ENCODE measurements at regions not wholly inside any gene's neighbourhood (a gene's known extent, or its start where the extent isn't known, plus 50 kb on each side); places are given as distances from the start of the nearest gene placed in this dataset.

GRCh38 chr3:99344216-99344615 is 294.2 kb upstream of the COL8A1 start:
- TF ChIP-seq CREB5 (CRISPR knock-in tag; IDR thresholded peaks at IDR 0.05; ENCODE audit: low read depth): no peak
- TF ChIP-seq TOX (CRISPR knock-in tag; IDR thresholded peaks at IDR 0.05; ENCODE audit: borderline replicate concordance): no peak
- no peak for TF ChIP-seq ZC3H10 (CRISPR knock-in tag; IDR thresholded peaks at IDR 0.05)
- TF ChIP-seq CSRNP3 (CRISPR knock-in tag; IDR thresholded peaks at IDR 0.05): no peak
- TF ChIP-seq ZNF8 (CRISPR knock-in tag; IDR thresholded peaks at IDR 0.05): no peak
- no peak for TF ChIP-seq ARNTL (CRISPR knock-in tag; IDR thresholded peaks at IDR 0.05; ENCODE audit: borderline replicate concordance, low read depth)
- no peak for TF ChIP-seq SNAI2 (CRISPR knock-in tag; IDR thresholded peaks at IDR 0.05)
- no peak for TF ChIP-seq BACH2 (CRISPR knock-in tag; IDR thresholded peaks at IDR 0.05; ENCODE audit: borderline replicate concordance)
- no peak for TF ChIP-seq GLIS3 (CRISPR knock-in tag; IDR thresholded peaks at IDR 0.05)
- TF ChIP-seq PATZ1 (CRISPR knock-in tag; IDR thresholded peaks at IDR 0.05; ENCODE audit: borderline replicate concordance): no peak
- no peak for TF ChIP-seq ISL1 (CRISPR knock-in tag; IDR thresholded peaks at IDR 0.05)
- no peak for TF ChIP-seq ZNF565 (CRISPR knock-in tag; conservative IDR thresholded peaks at IDR 0.05; ENCODE audit: low read depth)
- TF ChIP-seq ZFP30 (CRISPR knock-in tag; IDR thresholded peaks at IDR 0.05): no peak
- no peak for TF ChIP-seq TSHZ2 (CRISPR knock-in tag; IDR thresholded peaks at IDR 0.05)

All from SK-N-SH treated with all-trans-retinoic acid at 6 μM for 48 hours (cell line).